Epithelial cell of esophagus (primary cell): ENCODE measurements at regions not wholly inside any gene's neighbourhood (a gene's known extent, or its start where the extent isn't known, plus 50 kb on each side); places are given as distances from the start of the nearest gene placed in this dataset.

Experiments
- DNase-seq: peaks from one replicate; pipeline ENCODE4 v3.0.0; 2010; ENCODE audit warnings: low read depth
- H3K4me3 ChIP-seq: 2 replicates; pipeline ENCODE4 v1.5.1; 2011; ENCODE audit warnings: mild to moderate bottlenecking, low read length, control low read depth
- CTCF ChIP-seq: IDR thresholded peaks from 2 replicates; pipeline ENCODE4 v1.5.1; 2011; ENCODE audit warnings: low read depth, mild to moderate bottlenecking, low read length, control low read depth, inconsistent platforms; ENCODE audit not compliant: insufficient read depth; ENCODE audit errors: missing control alignments

- peak; percentile 94 for TF ChIP-seq CTCF
- peak; percentile 80 for DNase-seq
These were observed 256.0 kb upstream of the STAC start for GRCh38 chr3:36124118-36124796.

GRCh38 chr3:36132214-36132613, 248.1 kb upstream of the STAC start:
- DNase-seq: no peak
- peak; percentile 14 for TF ChIP-seq CTCF
- no peak overlapping the region for H3K4me3 ChIP-seq

More at GRCh38 chr3:36124118-36124796, 256.0 kb upstream of the STAC start:
- H3K4me3 ChIP-seq: no peak overlapping the region

- no peak for TF ChIP-seq CTCF
- DNase-seq: no peak
- no peak overlapping the region for H3K4me3 ChIP-seq
These were observed 244.4 kb upstream of the STAC start for GRCh38 chr3:36135863-36136262.

- DNase-seq: no peak
- no peak for TF ChIP-seq CTCF
These were observed 237.6 kb upstream of the STAC start for GRCh38 chr3:36142746-36143145.

GRCh38 chr3:36146404-36146803, 233.9 kb upstream of the STAC start:
- no peak for DNase-seq
- no peak for TF ChIP-seq CTCF
- H3K4me3 ChIP-seq: no peak overlapping the region

More at GRCh38 chr3:36142746-36143145, 237.6 kb upstream of the STAC start:
- H3K4me3 ChIP-seq: no peak overlapping the region

- DNase-seq: peak; percentile 88
These were observed 232.3 kb upstream of the STAC start for GRCh38 chr3:36147934-36148558.

More at GRCh38 chr3:36147934-36148558, 232.3 kb upstream of the STAC start:
- H3K4me3 ChIP-seq: no peak overlapping the region
- no peak for TF ChIP-seq CTCF
